GM13977 (cell line): ENCODE measurements at regions not wholly inside any gene's neighbourhood (a gene's known extent, or its start where the extent isn't known, plus 50 kb on each side); places are given as distances from the start of the nearest gene placed in this dataset.

Experiments
- DNase-seq: peaks from one replicate; pipeline ENCODE4 v3.0.0; 2012; ENCODE audit warnings: low spot score
- in situ Hi-C: fragments of 300-500 bp; cut with MboI; formaldehyde crosslinking; loops from one replicate; pipeline ENCODE4 v1.12.0; 2022; ENCODE audit warnings: low sequenced_read_pairs, low pct_unique_long_range_greater_than_20kb, mixed read lengths, inconsistent platforms; ENCODE audit not compliant: unreplicated experiment
- TF ChIP-seq, protein P1 (sequence below): IDR thresholded peaks from 2 replicates; pipeline ENCODE4 v1.5.1; 2012; ENCODE audit warnings: mild to moderate bottlenecking, control low read depth; ENCODE audit not compliant: insufficient read depth; ENCODE audit errors: extremely low read depth, missing control alignments

DNA sequence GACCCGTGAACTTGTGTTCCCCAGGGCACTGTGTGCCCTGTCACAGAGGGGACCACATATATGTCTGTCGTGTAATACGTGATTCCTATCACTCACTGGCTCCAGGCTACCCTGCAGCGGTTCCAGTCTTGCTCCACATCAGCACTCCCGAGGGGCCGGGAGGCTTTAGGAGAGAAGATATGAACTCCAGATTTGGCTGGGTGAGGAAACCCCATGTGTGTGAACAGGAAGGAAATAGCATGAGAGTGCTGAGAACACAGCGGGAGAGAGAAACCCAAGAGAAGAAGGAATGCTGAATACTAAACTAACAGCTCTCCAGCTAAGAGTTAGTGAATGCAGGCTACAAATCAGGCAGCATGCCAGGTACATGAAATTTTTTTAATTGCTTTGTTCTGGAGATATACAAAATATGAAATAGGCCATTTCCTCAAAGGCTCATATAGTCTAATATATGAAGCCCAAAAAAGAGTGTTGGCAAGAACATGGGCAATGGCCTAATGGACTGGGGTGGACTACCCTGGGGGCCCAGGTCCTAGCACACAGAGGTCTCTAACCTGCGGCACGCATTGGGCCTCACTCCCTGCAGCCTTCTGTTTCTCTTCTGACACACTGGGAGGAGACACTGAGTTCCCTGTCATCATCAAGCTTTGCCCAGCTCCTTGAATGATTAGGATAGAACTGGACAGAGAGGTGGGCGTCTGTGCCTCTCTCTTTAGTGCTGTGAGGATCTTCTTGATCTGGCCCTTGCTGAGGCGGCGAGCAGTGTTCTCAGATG is 372.8 kb upstream of the RAB6C start:
- no peak for DNase-seq
- TF ChIP-seq, protein P1, sequence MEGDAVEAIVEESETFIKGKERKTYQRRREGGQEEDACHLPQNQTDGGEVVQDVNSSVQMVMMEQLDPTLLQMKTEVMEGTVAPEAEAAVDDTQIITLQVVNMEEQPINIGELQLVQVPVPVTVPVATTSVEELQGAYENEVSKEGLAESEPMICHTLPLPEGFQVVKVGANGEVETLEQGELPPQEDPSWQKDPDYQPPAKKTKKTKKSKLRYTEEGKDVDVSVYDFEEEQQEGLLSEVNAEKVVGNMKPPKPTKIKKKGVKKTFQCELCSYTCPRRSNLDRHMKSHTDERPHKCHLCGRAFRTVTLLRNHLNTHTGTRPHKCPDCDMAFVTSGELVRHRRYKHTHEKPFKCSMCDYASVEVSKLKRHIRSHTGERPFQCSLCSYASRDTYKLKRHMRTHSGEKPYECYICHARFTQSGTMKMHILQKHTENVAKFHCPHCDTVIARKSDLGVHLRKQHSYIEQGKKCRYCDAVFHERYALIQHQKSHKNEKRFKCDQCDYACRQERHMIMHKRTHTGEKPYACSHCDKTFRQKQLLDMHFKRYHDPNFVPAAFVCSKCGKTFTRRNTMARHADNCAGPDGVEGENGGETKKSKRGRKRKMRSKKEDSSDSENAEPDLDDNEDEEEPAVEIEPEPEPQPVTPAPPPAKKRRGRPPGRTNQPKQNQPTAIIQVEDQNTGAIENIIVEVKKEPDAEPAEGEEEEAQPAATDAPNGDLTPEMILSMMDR = no peak
- in situ Hi-C loops = no loop called here

DNA sequence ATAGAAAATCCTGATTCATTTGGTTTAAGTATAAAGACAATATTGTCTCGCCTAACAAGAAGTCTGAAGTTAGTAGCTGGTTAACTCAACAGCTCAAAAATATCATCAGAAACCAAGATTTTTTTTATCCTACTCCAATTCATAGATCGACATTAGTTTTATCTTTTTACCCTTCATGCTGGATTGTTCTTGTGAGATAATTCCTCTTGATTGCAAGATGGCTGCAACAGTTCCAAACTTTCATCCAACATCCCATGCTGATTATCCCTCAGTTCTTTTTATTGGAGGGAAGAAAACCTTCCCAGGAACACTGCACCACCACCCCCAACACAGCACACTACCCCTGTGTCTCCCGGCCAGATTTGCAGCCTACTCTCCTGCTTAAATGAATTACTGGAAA is 370.2 kb upstream of the RAB6C start:
- TF ChIP-seq, protein P1 = no peak
- in situ Hi-C loops = no loop called here
- no peak for DNase-seq

DNA sequence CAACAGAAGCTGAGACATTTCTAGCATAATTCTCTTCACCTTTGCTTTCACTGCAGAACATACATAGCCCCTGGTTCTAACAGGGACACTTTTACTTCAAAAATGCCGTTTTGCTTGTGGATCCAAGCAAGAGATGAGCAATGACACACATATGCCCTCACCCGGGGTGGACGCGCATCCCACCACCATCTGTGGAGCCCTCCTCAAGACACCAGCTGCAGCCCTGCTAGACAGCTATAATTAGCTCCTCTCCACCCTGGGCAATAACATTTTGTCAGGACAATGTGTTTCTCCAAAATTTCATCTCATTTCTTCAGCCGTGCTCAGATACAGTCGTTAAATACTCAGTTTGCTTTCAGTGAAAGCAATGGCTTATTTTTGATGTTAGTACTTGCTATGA is 368.7 kb upstream of the RAB6C start:
- in situ Hi-C loops = no loop called here
- TF ChIP-seq, protein P1 = no peak
- no peak for DNase-seq

DNA sequence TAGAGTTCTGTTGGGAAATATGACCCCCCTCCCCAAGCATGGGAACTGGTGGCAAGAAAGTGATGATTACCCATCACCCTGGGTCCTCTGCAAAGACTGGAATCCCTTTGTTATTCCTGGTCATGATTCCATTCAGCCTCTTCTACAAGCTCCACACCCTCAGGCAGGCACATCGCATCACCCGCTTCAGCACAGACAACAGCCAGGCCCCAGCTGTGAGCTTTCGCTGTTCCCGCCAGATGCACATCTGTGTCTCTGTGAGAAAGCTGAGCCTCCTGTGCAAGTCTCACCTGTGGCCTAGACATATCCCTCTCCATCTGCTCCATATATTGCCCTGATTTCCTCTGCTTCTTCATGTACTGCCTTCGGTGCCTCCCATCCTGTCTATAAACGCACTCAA is 368.0 kb upstream of the RAB6C start:
- TF ChIP-seq, protein P1 = no peak
- DNase-seq = no peak
- in situ Hi-C loops = no loop called here

DNA sequence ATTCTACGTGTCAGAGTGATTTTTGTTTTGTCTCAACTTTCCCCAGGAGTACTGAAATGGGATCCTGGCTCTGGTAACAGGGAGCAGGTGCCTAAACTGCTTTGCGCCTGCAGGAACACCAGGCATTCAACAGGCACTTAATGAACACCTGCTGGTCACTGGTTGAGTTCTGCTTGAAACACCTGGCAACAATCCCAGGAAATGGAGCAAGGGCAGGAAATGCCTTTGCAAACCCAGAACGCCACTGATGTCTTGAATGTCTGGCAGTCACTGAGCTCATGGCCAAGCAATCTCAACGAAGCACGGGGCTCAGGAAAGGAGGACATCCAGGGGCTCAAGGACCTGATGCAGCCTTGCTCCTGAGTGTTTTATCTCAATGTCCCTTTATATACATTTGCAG is 360.0 kb upstream of the RAB6C start:
- no peak for DNase-seq
- TF ChIP-seq, protein P1 = no peak
- in situ Hi-C loops = no loop called here

DNA sequence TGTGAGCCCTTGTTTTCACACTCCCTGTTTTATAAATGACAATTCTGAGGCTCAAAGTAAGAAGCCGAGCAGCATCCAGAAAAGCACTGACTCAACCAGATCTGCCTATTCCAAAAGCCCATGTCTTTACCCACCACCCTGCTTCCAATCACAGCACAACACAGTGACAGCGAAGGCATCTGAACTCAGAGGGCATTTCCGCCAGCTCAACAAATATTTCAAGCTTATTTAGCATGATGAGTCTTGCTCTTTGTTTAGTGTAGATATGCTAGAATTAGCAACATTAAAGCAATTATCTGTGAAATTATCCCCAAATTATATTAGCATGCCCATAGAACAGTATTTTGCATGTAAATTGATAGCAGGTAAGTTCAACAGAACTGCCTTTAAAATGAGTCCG is 359.1 kb upstream of the RAB6C start:
- TF ChIP-seq, protein P1 = no peak
- in situ Hi-C loops = no loop called here
- no peak for DNase-seq
